Fibroblast of mammary gland (primary cell): ENCODE measurements at regions not wholly inside any gene's neighbourhood (a gene's known extent, or its start where the extent isn't known, plus 50 kb on each side); places are given as distances from the start of the nearest gene placed in this dataset.

Experiments used
- DNase-seq: peaks from one replicate; pipeline ENCODE4 v3.0.0-alpha.2; 2010; ENCODE audit warnings: low read depth
- H3K4me3 ChIP-seq: 2 replicates; pipeline ENCODE4 v1.5.1; 2011; ENCODE audit warnings: low read depth, mild to moderate bottlenecking, low read length, moderate library complexity; ENCODE audit not compliant: control insufficient read depth
- TF ChIP-seq, protein P1 (sequence below): conservative IDR thresholded peaks from 2 replicates; pipeline ENCODE4 v1.5.1; 2011; ENCODE audit warnings: low read depth, low read length, inconsistent platforms; ENCODE audit not compliant: control insufficient read depth, insufficient read depth

DNA sequence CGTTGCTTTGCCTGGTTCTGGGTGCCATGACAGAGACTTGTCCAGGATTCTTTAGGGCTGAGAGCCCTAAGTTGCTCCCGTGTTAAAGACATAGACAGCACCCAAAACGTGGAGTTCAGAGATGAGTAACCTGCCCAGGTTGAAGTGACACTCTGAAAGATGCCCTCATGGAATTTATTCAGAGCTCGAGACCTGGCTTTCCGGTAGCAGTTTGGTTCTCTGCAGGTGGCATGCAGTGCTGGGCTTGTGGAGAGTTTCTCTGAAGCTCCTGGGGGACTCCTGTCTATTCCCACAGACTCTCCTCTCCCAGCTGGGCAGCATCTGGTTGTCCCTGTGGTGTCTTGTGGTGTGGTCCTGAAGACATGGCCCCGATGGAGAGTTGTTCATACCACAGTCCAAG lies 241.0 kb downstream of the RHOU start:
- H3K4me3 ChIP-seq: no peak overlapping the region
- TF ChIP-seq, protein P1, sequence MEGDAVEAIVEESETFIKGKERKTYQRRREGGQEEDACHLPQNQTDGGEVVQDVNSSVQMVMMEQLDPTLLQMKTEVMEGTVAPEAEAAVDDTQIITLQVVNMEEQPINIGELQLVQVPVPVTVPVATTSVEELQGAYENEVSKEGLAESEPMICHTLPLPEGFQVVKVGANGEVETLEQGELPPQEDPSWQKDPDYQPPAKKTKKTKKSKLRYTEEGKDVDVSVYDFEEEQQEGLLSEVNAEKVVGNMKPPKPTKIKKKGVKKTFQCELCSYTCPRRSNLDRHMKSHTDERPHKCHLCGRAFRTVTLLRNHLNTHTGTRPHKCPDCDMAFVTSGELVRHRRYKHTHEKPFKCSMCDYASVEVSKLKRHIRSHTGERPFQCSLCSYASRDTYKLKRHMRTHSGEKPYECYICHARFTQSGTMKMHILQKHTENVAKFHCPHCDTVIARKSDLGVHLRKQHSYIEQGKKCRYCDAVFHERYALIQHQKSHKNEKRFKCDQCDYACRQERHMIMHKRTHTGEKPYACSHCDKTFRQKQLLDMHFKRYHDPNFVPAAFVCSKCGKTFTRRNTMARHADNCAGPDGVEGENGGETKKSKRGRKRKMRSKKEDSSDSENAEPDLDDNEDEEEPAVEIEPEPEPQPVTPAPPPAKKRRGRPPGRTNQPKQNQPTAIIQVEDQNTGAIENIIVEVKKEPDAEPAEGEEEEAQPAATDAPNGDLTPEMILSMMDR: no peak
- DNase-seq: no peak

DNA sequence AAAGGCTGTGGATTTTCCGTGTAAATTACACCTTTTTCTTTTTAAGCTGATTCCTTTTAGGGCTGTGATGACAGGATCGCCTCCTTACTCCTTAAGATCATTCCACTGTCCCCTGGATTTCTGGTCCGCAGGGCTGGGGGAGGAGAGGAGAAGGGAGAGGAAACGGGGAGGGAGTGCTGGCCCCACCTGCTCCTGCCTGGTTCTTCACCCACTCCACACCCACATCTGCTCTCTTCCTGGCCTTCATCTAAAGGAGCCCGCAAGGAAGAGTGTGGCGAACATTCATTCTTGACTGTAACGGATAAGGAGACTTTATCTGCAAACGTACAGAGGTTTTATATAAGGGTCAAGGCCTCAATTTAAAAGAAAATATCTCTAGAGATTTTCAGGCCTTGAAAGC lies 242.0 kb downstream of the RHOU start:
- TF ChIP-seq, protein P1: no peak
- no peak for DNase-seq
- H3K4me3 ChIP-seq: no peak overlapping the region

DNA sequence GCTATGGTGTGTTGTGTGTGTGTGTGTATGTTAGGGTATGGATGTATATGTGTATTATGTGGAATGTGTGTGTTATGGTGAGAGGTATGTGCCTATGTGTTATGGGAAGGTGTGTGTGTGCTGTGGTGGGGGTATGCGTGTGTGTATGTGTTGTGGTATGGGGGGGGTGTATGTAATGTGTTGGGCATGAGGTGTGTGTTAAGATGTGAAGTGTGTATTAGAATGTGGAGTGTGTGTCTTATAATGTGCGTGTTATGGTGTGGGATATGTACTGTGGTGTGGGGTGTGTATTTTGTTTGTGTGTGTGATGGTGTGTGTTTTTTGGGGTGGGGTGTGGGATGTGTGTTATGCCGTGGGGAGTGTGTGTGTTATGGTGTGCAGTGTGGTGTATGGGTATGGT lies 242.5 kb downstream of the RHOU start:
- no peak overlapping the region for H3K4me3 ChIP-seq
- DNase-seq: no peak
- TF ChIP-seq, protein P1: no peak

GRCh38 chr1:228978484-228979324 lies 243.4 kb downstream of the RHOU start:
- peak; percentile 49 for DNase-seq
- no peak overlapping the region for H3K4me3 ChIP-seq
- TF ChIP-seq, protein P1: no peak

DNA sequence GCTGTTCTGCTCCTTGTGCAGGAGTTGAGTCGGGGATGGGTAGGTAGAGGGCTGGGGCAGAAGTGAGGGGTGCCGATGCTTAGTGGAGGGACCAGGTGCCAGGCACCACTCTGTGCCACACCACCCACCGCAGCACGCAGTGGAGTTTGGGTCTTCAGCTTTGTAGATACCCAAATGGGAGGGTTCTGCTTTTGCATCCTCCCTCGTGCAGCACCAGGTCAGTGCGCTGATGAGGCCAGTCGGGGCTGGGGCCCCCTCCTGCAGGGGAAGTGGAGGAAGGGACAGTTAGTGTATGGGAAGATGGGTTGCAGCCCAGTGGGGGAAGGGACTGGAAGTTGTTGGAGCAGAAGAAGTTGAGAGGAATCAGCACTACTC lies 244.0 kb downstream of the RHOU start:
- DNase-seq: no peak
- TF ChIP-seq, protein P1: no peak
- no peak overlapping the region for H3K4me3 ChIP-seq

GRCh38 chr1:228979774-228980173 lies 244.5 kb downstream of the RHOU start:
- TF ChIP-seq, protein P1: no peak
- DNase-seq: no peak
- no peak overlapping the region for H3K4me3 ChIP-seq
